Mammary epithelial cell (primary cell): ENCODE measurements at regions not wholly inside any gene's neighbourhood (a gene's known extent, or its start where the extent isn't known, plus 50 kb on each side); places are given as distances from the start of the nearest gene placed in this dataset.

ENCODE experiments used
- EZH2 ChIP-seq: IDR thresholded peaks from 2 replicates; pipeline ENCODE4 v1.6.1; 2012; ENCODE audit warnings: low read length, inconsistent platforms, borderline replicate concordance
- TF ChIP-seq, protein P1 (sequence below), 2 donors: IDR thresholded peaks in 1 of 2; conservative IDR thresholded peaks in 1 of 2; 2 replicates each; pipeline ENCODE4 v1.5.1; 2011 to 2012; ENCODE audit warnings: inconsistent platforms in 2 of 2, low read length in 2 of 2, mild to moderate bottlenecking in 2 of 2, control low read depth in 1 of 2, low read depth in 1 of 2; ENCODE audit not compliant: insufficient read depth in 1 of 2; ENCODE audit errors: extremely low read depth in 1 of 2

DNA sequence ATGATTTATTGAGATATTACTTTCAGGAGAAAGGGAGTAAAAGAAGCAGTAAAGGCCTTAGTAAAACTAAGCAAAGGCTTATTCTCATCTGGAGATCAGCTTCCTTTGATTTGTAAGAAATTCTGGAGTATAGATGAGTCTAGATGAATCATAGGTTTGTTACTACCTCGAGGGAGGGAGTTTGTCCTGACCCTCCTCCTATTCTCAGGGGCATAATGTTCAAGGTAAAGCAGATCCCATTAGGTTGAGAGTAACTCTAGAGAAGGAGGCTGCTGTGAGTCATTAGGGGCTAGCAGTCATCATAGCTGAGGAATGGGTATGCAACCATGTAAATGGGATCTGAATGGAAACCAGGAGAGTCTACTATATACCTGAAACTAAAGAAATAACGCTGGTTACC lies 155.5 kb upstream of the MOCS2 start:
- TF ChIP-seq, protein P1, sequence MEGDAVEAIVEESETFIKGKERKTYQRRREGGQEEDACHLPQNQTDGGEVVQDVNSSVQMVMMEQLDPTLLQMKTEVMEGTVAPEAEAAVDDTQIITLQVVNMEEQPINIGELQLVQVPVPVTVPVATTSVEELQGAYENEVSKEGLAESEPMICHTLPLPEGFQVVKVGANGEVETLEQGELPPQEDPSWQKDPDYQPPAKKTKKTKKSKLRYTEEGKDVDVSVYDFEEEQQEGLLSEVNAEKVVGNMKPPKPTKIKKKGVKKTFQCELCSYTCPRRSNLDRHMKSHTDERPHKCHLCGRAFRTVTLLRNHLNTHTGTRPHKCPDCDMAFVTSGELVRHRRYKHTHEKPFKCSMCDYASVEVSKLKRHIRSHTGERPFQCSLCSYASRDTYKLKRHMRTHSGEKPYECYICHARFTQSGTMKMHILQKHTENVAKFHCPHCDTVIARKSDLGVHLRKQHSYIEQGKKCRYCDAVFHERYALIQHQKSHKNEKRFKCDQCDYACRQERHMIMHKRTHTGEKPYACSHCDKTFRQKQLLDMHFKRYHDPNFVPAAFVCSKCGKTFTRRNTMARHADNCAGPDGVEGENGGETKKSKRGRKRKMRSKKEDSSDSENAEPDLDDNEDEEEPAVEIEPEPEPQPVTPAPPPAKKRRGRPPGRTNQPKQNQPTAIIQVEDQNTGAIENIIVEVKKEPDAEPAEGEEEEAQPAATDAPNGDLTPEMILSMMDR (conservative IDR thresholded peaks at IDR 0.05 in 1 of 2, IDR thresholded peaks at IDR 0.05 in 1 of 2; ENCODE audit: extremely low read depth in 1 of 2, insufficient read depth in 1 of 2, low read depth in 1 of 2, low read length in 2 of 2) = no peak
- no peak for TF ChIP-seq EZH2
